GM10266 (cell line): ENCODE measurements at regions not wholly inside any gene's neighbourhood (a gene's known extent, or its start where the extent isn't known, plus 50 kb on each side); places are given as distances from the start of the nearest gene placed in this dataset.

Experiments used
- DNase-seq: peaks from one replicate; pipeline ENCODE4 v3.0.0; 2012; ENCODE audit errors: extremely low spot score
- CTCF ChIP-seq: IDR thresholded peaks from 2 replicates; pipeline ENCODE4 v1.5.1; 2012; ENCODE audit warnings: mild to moderate bottlenecking, low read depth; ENCODE audit not compliant: control insufficient read depth, insufficient read depth; ENCODE audit errors: missing control alignments

GRCh38 chr5:167764641-167765289, 526.7 kb upstream of the WWC1 start:
- DNase-seq, result no peak
- no peak for TF ChIP-seq CTCF

GRCh38 chr5:167765352-167765751, 526.1 kb upstream of the WWC1 start:
- TF ChIP-seq CTCF, result no peak
- DNase-seq, result no peak

DNA sequence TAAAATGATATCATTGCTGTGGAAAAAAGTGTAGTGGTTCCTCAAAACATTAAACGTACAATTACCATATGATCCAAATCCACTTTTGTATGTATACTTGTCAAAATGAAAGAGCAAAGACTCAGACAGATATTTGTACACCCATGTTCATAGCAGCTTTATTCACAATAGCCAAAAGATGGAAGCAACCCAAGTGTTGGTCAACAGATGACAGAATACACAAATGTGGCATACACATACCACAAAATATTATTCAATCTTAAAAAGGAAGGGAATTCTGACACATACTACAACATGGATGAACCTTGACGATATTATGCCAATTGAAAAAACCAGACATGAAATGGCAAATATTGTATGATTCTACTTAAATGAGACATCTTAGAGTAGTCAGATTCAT, 524.5 kb upstream of the WWC1 start:
- DNase-seq, result no peak
- TF ChIP-seq CTCF, result no peak

- no peak for DNase-seq
- TF ChIP-seq CTCF, result no peak
Observed at GRCh38 chr5:167767795-167768194, 523.6 kb upstream of the WWC1 start.

DNA sequence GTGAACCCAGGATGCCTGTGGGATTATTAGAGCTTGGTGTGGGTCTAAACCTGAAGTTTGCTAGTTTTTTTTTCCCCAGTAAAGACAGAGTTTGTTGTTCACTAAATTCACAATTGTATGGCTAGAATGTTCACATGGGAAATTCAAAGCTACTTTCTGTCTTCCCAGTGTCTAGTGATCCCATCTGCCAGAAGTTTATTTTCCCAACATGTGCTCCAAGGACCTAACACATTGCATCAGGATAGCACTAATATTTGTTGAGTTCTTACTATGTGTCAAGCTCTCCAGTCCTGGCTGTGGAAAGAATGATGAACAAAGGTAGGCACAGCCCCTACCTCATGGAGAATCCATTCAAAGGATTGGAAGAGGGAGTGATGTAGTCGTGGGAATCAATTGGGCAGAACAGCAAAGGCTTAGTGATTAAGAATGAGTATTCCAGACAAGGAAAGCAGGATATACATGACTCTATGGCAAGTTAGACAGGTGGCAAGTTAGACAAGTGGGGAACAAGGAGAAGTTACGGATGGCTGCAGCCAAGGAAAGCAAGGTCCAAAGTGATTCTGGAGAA, 521.5 kb upstream of the WWC1 start:
- no peak for TF ChIP-seq CTCF
- no peak for DNase-seq

DNA sequence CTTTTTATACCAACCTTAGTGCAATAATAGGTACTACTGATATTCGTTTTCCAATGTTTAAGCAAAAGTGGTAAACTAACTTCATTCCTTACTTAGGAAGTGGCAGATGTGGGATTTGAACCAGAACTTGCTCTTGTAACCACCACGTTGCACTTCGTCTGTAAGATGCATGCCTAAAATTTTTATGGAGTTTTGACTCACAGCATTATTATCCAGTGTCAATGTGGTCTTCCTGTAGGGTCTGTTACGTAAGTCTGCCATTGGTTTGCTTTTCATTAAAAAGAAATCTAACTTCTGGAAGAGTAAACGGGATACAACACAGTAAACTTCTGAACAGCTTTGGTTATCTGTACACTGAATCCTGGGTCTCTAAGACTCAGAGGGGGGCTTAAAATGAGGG, 521.0 kb upstream of the WWC1 start:
- no peak for DNase-seq
- TF ChIP-seq CTCF, result no peak

- no peak for TF ChIP-seq CTCF
- no peak for DNase-seq
Observed at GRCh38 chr5:167771571-167771970, 519.9 kb upstream of the WWC1 start.
